Natural killer cell (primary cell): ENCODE measurements at regions not wholly inside any gene's neighbourhood (a gene's known extent, or its start where the extent isn't known, plus 50 kb on each side); places are given as distances from the start of the nearest gene placed in this dataset.

Experiments used
- ATAC-seq, 3 donors: fragments of 150-1000 bp in 2 of 3; fragments of 200-7000 bp in 1 of 3; cut with Tn5 transposase; 1 replicate in 1 of 3; 2 replicates in 2 of 3; pipeline ENCODE4 v1.10.0; 2021; ENCODE audit warnings: mild to moderate bottlenecking in 2 of 3, moderate library complexity in 2 of 3
- DNase-seq, 2 donors: peaks; one replicate each; pipeline versions ENCODE4 v3.0.0 to v3.0.0-alpha.2; 2013 to 2021; ENCODE audit warnings: mixed read lengths in 1 of 2
- H3K27ac ChIP-seq: one replicate; pipeline ENCODE4 v1.5.1; 2013; ENCODE audit warnings: mild to moderate bottlenecking, low read length
- H3K27me3 ChIP-seq: one replicate; pipeline ENCODE4 v1.6.1; 2013; ENCODE audit warnings: low read length; ENCODE audit not compliant: control insufficient read depth, insufficient read depth
- H3K36me3 ChIP-seq: one replicate; pipeline ENCODE4 v1.6.1; 2013; ENCODE audit warnings: low read length; ENCODE audit not compliant: control insufficient read depth, insufficient read depth
- H3K4me1 ChIP-seq: one replicate; pipeline ENCODE4 v1.6.1; 2013; ENCODE audit warnings: low read length; ENCODE audit not compliant: control insufficient read depth, insufficient read depth
- H3K4me3 ChIP-seq: one replicate; pipeline ENCODE4 v1.5.1; 2013; ENCODE audit warnings: low read length
- H3K9me3 ChIP-seq: one replicate; pipeline ENCODE4 v1.6.1; 2013; ENCODE audit warnings: low read length; ENCODE audit not compliant: control insufficient read depth, insufficient read depth
- H3K27ac Mint-ChIP-seq, 2 donors: one replicate each; pipeline ENCODE4 v1.8.0; 2022; ENCODE audit warnings: mild to moderate bottlenecking in 2 of 2, mixed read lengths in 2 of 2, moderate library complexity in 1 of 2
- H3K27me3 Mint-ChIP-seq, 2 donors: one replicate each; pipeline ENCODE4 v1.8.0; 2022; ENCODE audit warnings: low read depth in 2 of 2, mixed read lengths in 2 of 2
- H3K36me3 Mint-ChIP-seq: one replicate; pipeline ENCODE4 v1.8.0; 2022; ENCODE audit warnings: mixed read lengths
- H3K4me1 Mint-ChIP-seq, 2 donors: one replicate each; pipeline ENCODE4 v1.8.0; 2022; ENCODE audit warnings: mixed read lengths in 2 of 2
- H3K4me3 Mint-ChIP-seq: one replicate; pipeline ENCODE4 v1.8.0; 2022; ENCODE audit warnings: mild to moderate bottlenecking, moderate library complexity, mixed read lengths
- H3K9me3 Mint-ChIP-seq, 2 donors: one replicate each; pipeline ENCODE4 v1.8.0; 2022; ENCODE audit warnings: mixed read lengths in 2 of 2
- CTCF ChIP-seq: fragments of 200-600 bp; IDR thresholded peaks from one replicate; pipeline ENCODE4 v1.8.0; 2022; ENCODE audit warnings: antibody characterized with exemption
- WGBS: methylation state at CpG from one replicate; pipeline ENCODE4 v1.1.7; 2013; ENCODE audit warnings: missing lambda C conversion rate; ENCODE audit not compliant: insufficient coverage; 5-methylcytosine and 5-hydroxymethylcytosine counted together
- intact Hi-C: fragments of 100-400 bp; cut with micrococcal nuclease; formaldehyde crosslinking; loops from one replicate; pipeline ENCODE4 v1.14.2; 2022

- TF ChIP-seq CTCF = no peak
- H3K36me3 ChIP-seq = peaks cover 2% of the 10 kb centered on the region
- Mint-ChIP-seq H3K4me3 (no peak overlapping the region), H3K9me3 (peaks cover 3 to 4% of the 10 kb centered on the region in 2 donors), H3K27me3 (no peaks in the 10 kb centered on the region), H3K4me1 (no peaks in the 10 kb centered on the region), H3K27ac (no peak overlapping the region), H3K36me3 (no peaks in the 10 kb centered on the region)
- DNase-seq = no peak
- WGBS = 93% methylated on average over 2 of the region's 2 CpGs
- H3K27me3 ChIP-seq = no peaks in the 10 kb centered on the region
- no peak overlapping the region for H3K27ac ChIP-seq
- no peak for ATAC-seq
- intact Hi-C loops = no loop called here
- peaks cover 10% of the 10 kb centered on the region for H3K9me3 ChIP-seq
- H3K4me3 ChIP-seq = no peak overlapping the region
- no peaks in the 10 kb centered on the region for H3K4me1 ChIP-seq
Observed at GRCh38 chr13:99778500-99778899, 193.1 kb downstream of the ZIC5 start.

DNA sequence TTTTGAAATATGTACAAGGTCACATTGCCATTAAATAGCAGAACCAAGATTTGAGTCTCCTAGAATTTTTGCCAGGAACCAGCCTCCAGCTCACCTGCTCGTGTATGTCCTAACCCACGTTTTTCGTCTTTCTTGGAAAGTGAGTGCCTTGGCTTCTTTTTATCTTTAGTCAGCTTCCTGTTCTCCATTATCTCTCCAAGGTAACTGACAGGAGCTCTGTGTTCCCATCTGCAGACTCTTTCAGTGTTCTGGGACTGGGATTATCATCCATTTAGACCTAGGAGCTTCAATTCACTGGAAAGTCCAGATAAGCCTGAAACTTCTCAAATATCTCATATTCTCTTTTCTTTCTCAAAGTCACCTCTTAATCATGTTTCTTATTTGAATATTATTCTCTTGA, 193.7 kb downstream of the ZIC5 start:
- Histone ChIP-seq H3K27me3 (no peaks in the 10 kb centered on the region), H3K27ac (no peak overlapping the region), H3K9me3 (peaks cover 5% of the 10 kb centered on the region), H3K4me3 (no peak overlapping the region), H3K4me1 (no peaks in the 10 kb centered on the region), H3K36me3 (peaks cover 2% of the 10 kb centered on the region)
- DNase-seq (no peak), ATAC-seq (no peak)
- Mint-ChIP-seq H3K36me3 (no peaks in the 10 kb centered on the region), H3K9me3 (peaks cover 3 to 4% of the 10 kb centered on the region in 2 donors), H3K4me1 (no peaks in the 10 kb centered on the region), H3K4me3 (no peak overlapping the region), H3K27me3 (no peaks in the 10 kb centered on the region), H3K27ac (no peak overlapping the region)
- 91% methylated on average over 3 of the region's 3 CpGs for WGBS
- intact Hi-C loops = no loop called here
- no peak for TF ChIP-seq CTCF

DNA sequence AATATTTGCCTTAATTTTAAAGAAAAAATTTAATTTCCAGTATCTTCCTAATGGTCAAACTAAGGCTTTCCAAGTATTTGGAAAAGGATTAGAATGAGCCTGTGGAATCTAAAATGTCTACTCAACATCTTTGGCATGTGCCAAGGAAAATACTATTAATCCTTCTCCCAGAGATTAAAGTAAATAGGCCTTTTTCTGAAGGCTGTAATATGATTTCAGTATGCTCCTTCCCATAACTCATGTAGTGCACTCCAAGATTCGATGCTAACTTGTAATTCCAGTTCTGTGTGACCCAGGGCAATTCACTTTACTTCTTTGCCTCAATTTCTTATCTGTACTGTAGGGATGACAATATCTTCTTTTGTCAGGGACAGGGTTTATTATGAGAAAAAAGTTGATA, 196.9 kb downstream of the ZIC5 start:
- DNase-seq (no peak), ATAC-seq (no peak)
- intact Hi-C loops = no loop called here
- Histone ChIP-seq H3K9me3 (no peaks in the 10 kb centered on the region), H3K27me3 (no peaks in the 10 kb centered on the region), H3K27ac (no peak overlapping the region), H3K4me3 (no peak overlapping the region), H3K36me3 (peaks cover 2% of the 10 kb centered on the region), H3K4me1 (no peaks in the 10 kb centered on the region)
- no peak for TF ChIP-seq CTCF
- no peaks in the 10 kb centered on the region for H3K36me3 Mint-ChIP-seq
- H3K4me3 Mint-ChIP-seq = no peak overlapping the region
- no peaks in the 10 kb centered on the region for H3K9me3 Mint-ChIP-seq
- 75% methylated on average over 1 of the region's 1 CpG for WGBS
- H3K27me3 Mint-ChIP-seq = no peaks in the 10 kb centered on the region
- H3K4me1 Mint-ChIP-seq = no peaks in the 10 kb centered on the region
- no peak overlapping the region for H3K27ac Mint-ChIP-seq

DNA sequence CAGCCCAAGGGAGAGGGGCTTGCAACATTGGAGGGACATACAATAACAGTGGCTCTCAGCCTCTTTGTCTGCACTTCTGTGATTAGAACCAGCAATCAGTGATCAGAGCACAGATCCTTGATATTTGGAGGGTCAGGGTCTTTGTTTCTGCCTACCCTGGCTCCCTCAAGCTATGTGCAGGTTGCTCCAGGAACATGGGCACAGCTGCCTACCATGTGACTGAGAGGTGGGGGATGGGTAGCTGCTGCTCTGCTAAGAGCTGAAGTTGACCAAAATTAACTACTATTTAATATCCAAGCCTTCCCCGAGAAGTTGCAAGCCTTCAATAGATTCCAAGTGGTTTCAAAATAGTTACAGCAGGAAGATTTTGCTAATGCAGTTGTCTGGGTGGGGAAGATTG, 202.6 kb downstream of the ZIC5 start:
- Mint-ChIP-seq H3K4me3 (no peak overlapping the region), H3K27ac (no peak overlapping the region), H3K36me3 (peaks cover 27% of the 10 kb centered on the region), H3K4me1 (no peaks in the 10 kb centered on the region), H3K9me3 (peaks cover 5 to 21% of the 10 kb centered on the region in 2 donors), H3K27me3 (no peaks in the 10 kb centered on the region)
- H3K36me3 ChIP-seq = peaks cover 2% of the 10 kb centered on the region
- no peak for DNase-seq
- H3K9me3 ChIP-seq = peaks cover 24% of the 10 kb centered on the region
- intact Hi-C loops = no loop called here
- ATAC-seq = no peak
- H3K27me3 ChIP-seq = no peaks in the 10 kb centered on the region
- TF ChIP-seq CTCF = no peak
- H3K4me1 ChIP-seq = no peaks in the 10 kb centered on the region
- H3K4me3 ChIP-seq = no peak overlapping the region
- no peak overlapping the region for H3K27ac ChIP-seq
- WGBS = no CpG with 5 or more reads among the region's 1 CpG
